ENCODE measurements at regions not wholly inside any gene's neighbourhood (a gene's known extent, or its start where the extent isn't known, plus 50 kb on each side); places are given as distances from the start of the nearest gene placed in this dataset.

DNA sequence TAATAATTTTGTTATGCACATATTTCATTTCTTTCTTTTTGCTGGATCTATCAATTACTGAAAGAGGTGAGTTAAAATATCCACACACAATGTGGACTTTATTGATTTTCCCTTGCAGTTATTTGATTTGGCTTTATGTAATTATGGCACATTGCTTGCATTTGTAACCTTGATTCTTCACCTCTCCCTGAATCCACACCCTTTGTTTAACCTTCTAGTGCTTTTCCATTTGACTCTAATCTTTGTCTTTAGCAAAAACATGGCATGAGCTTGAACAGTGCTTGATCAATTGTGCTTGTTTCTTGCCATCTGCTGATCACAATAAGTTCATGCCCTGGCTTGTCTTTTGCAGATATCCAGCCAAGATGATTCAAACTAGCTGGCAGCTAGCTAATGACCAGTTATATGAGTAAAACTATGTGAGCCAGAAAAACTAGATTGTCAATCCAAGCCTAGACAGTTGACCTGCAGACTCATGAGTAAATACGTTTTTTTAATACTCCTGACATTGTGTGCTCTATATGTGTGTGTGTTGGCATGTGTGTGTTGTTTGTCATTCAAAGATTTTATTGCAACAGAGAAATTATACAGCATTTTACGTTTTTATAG is 899.2 kb downstream of the NCAM2 start:
- TF ChIP-seq ZNF416 (CRISPR knock-in tag; IDR thresholded peaks at IDR 0.05) (no peak), CTCF (IDR thresholded peaks at IDR 0.05) (no peak), RELA (CRISPR knock-in tag; IDR thresholded peaks at IDR 0.05; ENCODE audit: borderline replicate concordance) (no peak), E2F5 (CRISPR knock-in tag; IDR thresholded peaks at IDR 0.05) (no peak), MAX (CRISPR knock-in tag; IDR thresholded peaks at IDR 0.05) (no peak), EMX1 (CRISPR knock-in tag; IDR thresholded peaks at IDR 0.05) (no peak), ATF1 (CRISPR knock-in tag; IDR thresholded peaks at IDR 0.05) (no peak)
- TF ChIP-seq, protein P1, sequence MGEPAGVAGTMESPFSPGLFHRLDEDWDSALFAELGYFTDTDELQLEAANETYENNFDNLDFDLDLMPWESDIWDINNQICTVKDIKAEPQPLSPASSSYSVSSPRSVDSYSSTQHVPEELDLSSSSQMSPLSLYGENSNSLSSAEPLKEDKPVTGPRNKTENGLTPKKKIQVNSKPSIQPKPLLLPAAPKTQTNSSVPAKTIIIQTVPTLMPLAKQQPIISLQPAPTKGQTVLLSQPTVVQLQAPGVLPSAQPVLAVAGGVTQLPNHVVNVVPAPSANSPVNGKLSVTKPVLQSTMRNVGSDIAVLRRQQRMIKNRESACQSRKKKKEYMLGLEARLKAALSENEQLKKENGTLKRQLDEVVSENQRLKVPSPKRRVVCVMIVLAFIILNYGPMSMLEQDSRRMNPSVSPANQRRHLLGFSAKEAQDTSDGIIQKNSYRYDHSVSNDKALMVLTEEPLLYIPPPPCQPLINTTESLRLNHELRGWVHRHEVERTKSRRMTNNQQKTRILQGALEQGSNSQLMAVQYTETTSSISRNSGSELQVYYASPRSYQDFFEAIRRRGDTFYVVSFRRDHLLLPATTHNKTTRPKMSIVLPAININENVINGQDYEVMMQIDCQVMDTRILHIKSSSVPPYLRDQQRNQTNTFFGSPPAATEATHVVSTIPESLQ (CRISPR knock-in tag; IDR thresholded peaks at IDR 0.05), result no peak
- TF ChIP-seq, protein P2, sequence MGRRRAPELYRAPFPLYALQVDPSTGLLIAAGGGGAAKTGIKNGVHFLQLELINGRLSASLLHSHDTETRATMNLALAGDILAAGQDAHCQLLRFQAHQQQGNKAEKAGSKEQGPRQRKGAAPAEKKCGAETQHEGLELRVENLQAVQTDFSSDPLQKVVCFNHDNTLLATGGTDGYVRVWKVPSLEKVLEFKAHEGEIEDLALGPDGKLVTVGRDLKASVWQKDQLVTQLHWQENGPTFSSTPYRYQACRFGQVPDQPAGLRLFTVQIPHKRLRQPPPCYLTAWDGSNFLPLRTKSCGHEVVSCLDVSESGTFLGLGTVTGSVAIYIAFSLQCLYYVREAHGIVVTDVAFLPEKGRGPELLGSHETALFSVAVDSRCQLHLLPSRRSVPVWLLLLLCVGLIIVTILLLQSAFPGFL (CRISPR knock-in tag; IDR thresholded peaks at IDR 0.05; ENCODE audit: borderline replicate concordance), result no peak

All from WTC11 (cell line).